HG03571 (cell line): ENCODE measurements at regions not wholly inside any gene's neighbourhood (a gene's known extent, or its start where the extent isn't known, plus 50 kb on each side); places are given as distances from the start of the nearest gene placed in this dataset.
A peak's percentile ranks its signal among the peaks of the same experiment; 100 is the strongest.
"Not testable (repeated sequence)": the region's sequence is repeated elsewhere in the genome, so short reads cannot be mapped to it uniquely, and the experiment has no call there.

Source experiments
- ATAC-seq: cut with Tn5 transposase; IDR thresholded peaks from one replicate; pipeline ENCODE4 v1.9.1; 2021; ENCODE audit not compliant: unreplicated experiment

GRCh38 chr12:31822761-31823160 is 93.9 kb upstream of the AMN1 start:
- ATAC-seq: no peak

- ATAC-seq: no peak
Observed at GRCh38 chr12:31821484-31821883, 92.7 kb upstream of the AMN1 start.

- ATAC-seq: no peak
Observed at GRCh38 chr12:31820832-31821231, 92.0 kb upstream of the AMN1 start.

DNA sequence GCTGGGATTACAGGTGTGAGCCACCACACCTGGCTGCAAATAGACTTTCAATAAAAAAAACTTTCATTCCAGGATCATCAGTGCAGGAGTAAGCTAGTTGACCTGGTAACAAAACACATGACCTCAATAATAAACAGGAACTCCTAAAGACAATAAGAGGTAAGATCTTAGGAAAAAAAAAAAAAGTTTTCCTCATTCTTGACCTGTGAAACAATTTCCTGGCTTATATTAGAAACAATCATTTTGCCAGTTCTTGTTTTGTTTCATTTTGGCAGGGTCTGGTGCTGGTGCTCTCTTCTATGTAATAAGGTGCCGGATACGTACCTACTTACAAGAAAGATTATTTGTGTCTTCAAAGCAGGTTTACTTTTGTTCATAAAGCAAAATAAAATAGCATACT is 90.6 kb upstream of the AMN1 start:
- no peak for ATAC-seq

DNA sequence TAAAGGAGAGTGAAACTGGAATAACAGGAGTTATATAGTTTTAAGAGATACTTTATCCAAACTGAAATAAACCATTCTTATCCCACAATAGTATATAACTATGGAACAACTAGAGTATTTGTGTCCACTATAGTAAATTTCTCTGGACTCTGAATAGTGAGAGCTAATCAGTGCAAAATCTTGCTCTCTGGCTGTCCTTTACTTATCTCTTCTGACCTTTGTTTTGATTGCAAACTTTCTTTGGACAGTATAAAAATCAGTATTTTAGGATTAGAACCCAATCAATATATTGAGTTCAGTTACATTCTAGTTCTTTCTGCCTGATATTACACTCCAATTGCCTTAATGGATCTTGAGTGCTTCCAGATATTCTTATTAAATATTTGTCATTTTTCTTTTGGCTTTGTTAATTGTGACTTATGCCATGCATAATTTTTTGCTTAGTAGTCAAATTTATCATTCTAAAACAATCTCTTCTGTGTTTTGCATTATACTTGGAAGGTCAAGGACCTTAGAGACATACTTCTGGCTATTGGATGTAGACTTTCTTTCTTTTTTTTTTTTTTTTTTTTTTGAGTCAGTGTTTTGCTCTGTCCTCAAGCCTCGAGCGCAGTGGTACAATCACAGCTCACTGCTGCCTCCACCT is 89.9 kb upstream of the AMN1 start:
- no peak for ATAC-seq

DNA sequence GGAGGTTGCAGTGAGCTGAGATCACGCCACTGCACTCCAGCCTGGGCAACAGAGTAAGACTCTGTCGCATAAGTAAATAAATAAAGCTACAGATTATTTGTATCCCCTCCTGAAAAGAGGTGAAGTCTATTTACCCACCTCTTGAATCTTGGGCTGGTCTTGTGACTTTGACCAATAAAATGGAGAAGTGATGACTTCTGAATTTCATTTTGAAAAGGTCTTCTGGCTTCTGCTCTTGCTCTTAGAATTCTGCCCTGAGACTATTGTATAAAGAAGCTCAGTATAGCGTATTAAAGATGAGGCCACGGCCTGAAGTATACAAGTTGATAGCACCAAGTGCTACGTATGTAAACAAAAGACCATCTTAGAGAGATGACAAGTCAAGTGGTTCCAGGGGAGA is 88.3 kb upstream of the AMN1 start:
- ATAC-seq: no peak

GRCh38 chr12:31815096-31815495 is 86.3 kb upstream of the AMN1 start:
- no peak for ATAC-seq

DNA sequence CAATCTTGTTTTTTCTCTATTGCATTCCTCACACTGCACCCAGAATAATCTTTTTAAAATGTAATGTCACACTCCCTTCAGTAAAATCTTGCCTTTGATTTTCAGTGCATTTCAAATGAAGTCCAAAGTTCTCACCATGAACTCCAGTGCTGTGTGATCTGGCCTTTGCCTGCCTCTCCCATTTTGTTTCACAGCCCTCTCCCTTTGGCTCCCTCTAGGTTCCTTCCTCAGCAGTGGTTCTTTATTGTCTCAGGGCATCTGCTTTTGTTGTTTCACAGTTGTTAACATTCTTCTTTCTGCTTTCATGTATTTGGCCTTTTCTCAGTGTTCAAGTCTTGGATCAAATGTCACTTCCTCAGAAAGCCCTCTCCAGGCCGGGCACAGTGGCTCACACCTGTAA is 84.5 kb upstream of the AMN1 start:
- no peak for ATAC-seq

GRCh38 chr12:31807773-31808097 is 78.9 kb upstream of the AMN1 start:
- no peak for ATAC-seq

DNA sequence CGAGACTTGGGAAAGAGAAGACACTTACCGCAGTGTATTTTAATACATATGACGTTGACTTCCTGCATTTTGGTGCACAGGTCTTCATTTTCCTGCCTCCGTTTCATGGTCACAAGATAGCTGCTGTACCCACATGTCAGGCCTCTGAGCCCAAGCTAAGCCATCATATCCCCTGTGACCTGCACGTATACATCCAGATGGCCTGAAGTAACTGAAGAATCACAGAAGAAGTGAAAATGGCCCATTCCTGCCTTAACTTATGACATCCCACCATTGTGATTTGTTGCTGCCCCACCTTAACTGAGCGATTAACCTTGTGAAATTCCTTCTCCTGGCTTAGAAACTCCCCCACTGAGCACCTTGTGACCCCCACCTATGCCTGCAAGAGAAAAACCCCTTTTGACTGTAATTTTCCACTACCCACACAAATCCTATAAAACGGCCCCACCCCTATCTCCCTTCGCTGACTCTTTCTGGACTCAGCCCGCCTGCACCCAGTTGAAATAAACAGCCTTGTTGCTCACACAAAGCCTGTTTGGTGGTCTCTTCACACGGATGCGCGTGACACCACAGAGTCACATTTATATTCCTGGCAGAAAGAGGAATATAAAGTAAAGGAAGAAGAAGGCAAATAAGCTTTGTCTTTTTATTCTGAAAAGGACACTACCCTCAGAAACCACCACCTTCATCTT is 78.4 kb upstream of the AMN1 start:
- not testable (repeated sequence) for ATAC-seq

DNA sequence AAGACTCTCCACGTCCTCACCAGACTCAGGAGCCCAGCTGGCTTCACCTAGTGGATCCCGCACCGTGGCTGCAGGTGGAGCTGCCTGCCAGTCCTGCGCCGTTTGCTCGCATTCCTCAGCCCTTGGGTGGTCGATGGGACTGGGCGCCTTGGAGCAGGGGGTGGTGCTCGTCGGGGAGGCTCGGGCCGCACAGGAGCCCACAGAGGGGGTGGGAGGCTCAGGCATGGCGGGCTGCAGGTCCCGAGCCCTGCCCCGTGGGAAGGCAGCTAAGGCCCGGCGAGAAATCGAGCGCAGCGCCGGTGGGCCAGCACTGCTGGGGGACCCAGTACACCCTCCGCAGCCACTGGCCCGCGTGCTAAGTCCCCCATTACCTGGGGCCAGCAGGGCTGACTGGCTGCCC is 76.9 kb upstream of the AMN1 start:
- ATAC-seq: not testable (repeated sequence)

GRCh38 chr12:31804707-31805106 is 75.9 kb upstream of the AMN1 start:
- not testable (repeated sequence) for ATAC-seq

DNA sequence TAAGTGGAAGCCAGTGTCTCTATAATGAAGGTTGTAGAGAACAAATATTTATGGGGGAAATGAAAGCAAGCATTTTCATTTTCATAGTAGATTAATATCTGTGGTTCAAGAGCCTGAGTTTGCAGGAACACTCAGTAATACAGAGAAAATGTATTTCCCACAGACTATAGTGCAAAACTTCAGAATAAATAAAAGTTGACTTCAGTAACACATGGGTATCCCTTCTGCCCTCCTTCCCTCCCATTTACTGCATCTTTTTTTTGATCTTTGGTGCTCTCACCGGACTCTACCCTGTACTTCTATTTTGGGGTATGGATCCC is 75.3 kb upstream of the AMN1 start:
- ATAC-seq: peak; percentile 43

- ATAC-seq: no peak
Observed at GRCh38 chr12:31803306-31804184, 74.7 kb upstream of the AMN1 start.

DNA sequence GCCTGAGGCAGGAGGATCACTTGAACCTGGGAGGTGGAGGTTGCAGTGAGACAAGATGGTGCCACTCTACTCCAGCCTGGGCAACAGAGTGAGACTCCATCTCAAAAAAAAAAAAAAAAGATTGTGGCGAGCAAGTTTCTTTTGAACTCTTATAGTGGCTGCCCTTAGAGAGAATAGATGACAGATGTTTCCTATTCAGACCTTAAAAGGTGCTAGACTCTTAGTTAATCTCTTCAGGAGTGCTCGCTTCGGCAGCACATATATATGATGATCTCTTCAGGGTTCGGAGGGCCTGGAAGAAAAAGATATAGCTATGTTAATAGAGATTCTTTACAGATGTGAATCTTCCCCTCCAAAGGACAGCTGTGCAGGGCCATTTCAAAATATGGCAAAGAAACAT is 73.1 kb upstream of the AMN1 start:
- ATAC-seq: no peak

DNA sequence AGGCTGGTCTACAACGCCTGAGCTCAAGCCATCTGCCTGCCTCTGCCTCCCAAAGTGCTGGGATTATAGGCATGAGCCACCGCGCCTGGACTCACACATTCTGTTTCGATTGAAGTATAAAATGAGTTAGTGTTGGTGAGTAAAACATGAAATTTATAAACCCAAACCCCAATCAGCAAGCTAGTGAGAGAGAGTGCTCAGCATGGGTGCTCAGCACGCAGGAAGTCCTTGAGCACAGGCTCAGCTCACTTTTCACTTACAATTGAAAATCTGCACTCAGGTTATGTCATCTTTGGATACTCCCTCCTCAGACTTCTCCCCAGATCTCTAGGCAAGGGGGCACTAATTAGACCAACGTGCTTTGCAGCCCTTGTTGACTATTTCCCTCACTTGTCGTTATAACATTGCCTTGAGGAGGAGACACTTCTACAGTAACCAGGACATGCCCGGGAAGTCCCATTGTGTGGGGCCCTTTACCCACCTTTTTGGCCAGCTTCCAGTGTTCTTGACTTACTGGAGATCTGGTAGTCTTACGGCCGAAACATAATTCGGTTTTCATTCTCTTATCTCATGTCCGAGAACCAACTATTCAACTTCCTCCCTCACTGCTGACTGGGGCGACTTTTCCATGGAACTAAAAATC is 68.5 kb upstream of the AMN1 start:
- ATAC-seq: no peak

GRCh38 chr12:31796270-31796951 is 67.6 kb upstream of the AMN1 start:
- no peak for ATAC-seq

DNA sequence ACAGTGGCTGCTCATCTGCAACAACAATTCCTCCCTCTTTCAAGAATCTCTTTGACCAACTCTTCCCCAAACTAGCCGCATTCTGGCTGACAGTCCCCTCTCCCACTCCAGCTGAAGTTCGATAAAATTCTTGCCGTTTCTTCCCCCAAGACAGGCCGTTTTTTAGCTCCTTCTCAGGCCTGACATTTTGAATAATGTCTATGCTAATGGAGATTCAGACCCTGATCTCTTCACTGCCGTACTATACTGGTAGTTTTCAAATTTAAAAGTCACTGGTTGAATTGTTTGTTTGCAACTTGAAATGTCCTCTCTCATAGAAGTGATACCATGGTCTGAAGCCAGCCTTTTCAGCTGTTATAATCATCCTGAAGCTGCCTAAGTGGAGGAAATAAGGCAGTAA is 65.9 kb upstream of the AMN1 start:
- no peak for ATAC-seq

- not testable (repeated sequence) for ATAC-seq
Observed at GRCh38 chr12:31791265-31791664, 62.4 kb upstream of the AMN1 start.

DNA sequence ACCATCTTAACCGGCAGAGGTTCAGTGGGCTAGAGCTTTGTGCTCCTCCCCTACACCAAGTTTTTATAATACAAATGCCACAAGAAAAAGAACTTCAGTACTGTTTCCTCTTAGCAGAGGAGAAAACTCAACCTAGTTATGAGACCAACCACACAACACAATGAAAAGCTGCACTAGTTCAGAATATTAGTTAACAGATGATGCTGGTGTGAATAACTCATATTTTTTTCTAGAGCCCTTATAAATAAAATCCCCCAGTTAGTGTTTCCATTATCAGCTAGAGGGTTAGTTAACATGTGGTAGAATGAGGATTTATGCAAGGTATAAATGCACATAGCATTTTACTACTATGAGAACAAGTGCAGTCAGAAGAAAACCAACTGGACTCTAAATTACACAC is 61.9 kb upstream of the AMN1 start:
- no peak for ATAC-seq

GRCh38 chr12:31785318-31785717 is 56.5 kb upstream of the AMN1 start:
- ATAC-seq: no peak
